HepG2 (cell line): ENCODE measurements at regions not wholly inside any gene's neighbourhood (a gene's known extent, or its start where the extent isn't known, plus 50 kb on each side); places are given as distances from the start of the nearest gene placed in this dataset.

ENCODE experiments used
- HOXA3 ChIP-seq: sonication (generic); formaldehyde crosslinking; IDR thresholded peaks from 2 replicates; pipeline ENCODE4 v1.5.0; 2020; ENCODE audit warnings: missing genetic modification reagents
- JDP2 ChIP-seq: sonication (generic); formaldehyde crosslinking; IDR thresholded peaks from 2 replicates; pipeline ENCODE4 v1.8.1; 2022; ENCODE audit warnings: missing genetic modification reagents, borderline replicate concordance
- ZBTB40 ChIP-seq, 2 experiments: fragments of 450-650 bp in 1 of 2; sonication (generic) in 1 of 2; formaldehyde crosslinking in 1 of 2; IDR thresholded peaks; 2 replicates each; pipeline versions ENCODE4 v1.6.1 to v1.8.0; 2016 to 2022; ENCODE audit warnings: antibody characterized with exemption in 1 of 2, mild to moderate bottlenecking in 1 of 2, missing genetic modification reagents in 1 of 2
- ZNF367 ChIP-seq: sonication (generic); formaldehyde crosslinking; IDR thresholded peaks from 2 replicates; pipeline ENCODE4 v1.4.0; 2020; ENCODE audit warnings: missing genetic modification reagents, borderline replicate concordance

GRCh38 chr4:189779281-189779980 lies 161.2 kb upstream of the FRG1 start (continued):
- TF ChIP-seq ZBTB40 (IDR thresholded peaks at IDR 0.05), result no peak
- no peak for TF ChIP-seq ZBTB40 (CRISPR knock-in tag; IDR thresholded peaks at IDR 0.05)
- TF ChIP-seq JDP2, result no peak
- no peak for TF ChIP-seq ZNF367 (CRISPR knock-in tag)
- TF ChIP-seq HOXA3 (CRISPR knock-in tag), result no peak
- TF ChIP-seq, all 625 proteins: peak for 0
